ENCODE measurements at regions not wholly inside any gene's neighbourhood (a gene's known extent, or its start where the extent isn't known, plus 50 kb on each side); places are given as distances from the start of the nearest gene placed in this dataset.
"Not testable (repeated sequence)": the region's sequence is repeated elsewhere in the genome, so short reads cannot be mapped to it uniquely, and the experiment has no call there.

DNA sequence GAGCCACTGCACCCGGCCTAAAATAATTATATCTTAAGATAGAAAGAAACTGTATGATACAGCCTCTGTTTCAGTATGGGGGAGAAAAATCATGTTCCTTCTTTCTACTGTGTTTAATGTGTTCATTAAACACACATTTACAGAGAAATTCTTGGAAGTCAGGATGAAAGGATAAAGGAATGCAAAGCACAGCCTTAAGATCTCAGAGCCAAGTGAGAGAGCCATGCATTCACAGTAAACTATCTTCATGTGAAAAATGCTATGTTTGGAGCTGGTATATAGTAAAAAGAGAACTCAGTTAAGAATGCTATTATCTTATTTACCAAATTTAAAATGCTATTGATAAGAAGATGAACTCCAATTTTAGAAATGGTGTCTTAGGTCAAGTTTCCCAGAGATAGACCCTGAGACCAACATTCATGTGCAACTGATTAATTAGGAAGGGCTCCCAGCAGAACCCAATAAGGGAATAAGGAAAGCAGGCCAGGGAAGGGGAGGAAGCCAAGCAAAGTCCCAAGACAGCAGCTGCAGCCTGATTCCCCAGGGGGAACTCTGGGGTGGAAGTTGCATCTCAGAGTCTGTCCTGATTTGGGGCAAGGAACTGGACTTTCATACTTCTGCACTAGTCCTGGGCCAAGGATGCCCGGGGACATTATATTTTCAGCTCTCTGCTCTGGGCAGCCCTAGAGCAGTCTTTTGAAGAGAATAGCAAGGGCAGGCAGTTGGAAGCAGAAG, 130.0 kb upstream of the ZNF648 start:
- DNase-seq: no peak

DNA sequence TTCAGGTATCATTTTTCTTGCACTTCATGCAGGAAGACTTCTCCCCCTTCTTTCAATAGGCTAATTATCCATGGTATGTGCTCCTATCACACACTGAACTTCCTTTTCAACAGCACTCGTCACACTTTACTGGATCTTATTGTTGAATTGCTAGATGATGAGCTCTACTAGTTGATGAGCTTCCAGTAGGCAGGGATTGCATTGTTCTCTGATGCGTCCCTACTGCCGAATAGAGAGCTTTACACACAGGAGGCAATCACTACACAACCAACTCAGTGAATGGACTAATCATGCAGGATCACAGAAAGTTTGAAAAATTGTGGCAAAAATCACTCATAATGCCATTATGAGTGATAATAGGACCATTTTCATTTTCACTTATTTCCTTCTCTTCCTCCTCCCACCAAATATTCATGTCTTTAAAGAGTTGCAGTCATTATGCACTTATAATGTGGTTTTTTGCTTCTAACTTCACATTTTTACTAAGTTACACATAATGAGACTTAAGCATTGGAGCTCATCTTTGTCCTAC, 128.1 kb upstream of the ZNF648 start:
- DNase-seq: no peak

DNA sequence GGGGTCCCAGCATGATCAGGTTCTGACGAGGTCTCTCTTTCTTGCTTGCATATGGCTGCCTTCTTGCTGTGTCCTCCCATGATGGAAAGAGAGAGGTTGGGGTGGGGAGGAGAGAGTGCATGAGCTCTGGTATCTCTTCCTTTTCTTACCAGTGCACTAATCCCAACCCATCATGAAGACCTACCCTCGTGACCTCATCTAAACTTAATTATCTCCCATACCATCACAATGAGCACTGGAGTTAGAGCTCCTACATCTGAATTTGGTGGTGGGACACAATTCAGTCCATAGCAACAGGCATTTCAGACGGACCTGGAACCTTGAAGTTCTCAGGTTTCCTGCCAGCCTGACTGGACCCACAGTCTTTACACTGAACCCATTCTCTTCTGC, 125.2 kb upstream of the ZNF648 start:
- DNase-seq: no peak

DNA sequence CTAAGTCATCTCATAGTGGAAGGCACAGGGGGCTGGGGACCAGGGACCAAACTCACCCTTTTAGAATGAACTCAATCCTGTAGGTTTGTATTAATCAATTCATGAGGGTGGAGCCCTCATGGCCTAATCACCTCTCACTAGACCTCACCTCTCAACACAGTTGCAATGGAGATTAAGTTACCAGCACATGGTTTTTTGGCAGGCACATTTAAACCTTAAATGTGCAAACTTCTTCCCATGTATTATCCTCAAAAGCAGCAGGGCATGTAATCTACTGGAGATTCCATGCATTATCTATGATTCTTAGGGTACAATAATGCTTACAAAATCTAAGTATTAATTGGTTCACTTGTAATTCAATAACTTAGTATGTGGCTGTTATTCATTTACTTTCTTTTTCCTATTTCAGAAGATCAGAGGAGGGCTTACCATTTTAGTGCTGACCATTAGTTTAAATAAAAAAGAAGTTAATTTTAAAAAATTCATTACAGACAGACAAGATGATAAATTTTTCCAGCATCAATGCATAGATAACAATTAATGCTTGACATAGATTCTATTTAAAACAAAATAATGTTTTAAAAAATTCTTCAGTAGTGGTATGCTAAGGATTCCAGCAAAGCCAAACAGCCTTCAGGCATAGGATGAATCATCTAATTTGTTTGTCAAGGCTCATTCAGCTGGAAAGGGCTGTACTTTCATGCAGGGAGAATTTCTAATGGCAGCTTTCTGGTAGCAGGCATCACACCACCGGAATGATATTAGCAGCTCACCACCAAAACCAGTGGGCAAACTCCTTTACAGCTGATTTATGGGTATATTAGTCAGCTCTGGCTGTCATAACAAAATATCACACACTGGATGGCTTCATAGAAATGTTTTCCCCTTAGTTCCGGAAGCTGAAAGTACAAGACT, 124.6 kb upstream of the ZNF648 start:
- DNase-seq: no peak

DNA sequence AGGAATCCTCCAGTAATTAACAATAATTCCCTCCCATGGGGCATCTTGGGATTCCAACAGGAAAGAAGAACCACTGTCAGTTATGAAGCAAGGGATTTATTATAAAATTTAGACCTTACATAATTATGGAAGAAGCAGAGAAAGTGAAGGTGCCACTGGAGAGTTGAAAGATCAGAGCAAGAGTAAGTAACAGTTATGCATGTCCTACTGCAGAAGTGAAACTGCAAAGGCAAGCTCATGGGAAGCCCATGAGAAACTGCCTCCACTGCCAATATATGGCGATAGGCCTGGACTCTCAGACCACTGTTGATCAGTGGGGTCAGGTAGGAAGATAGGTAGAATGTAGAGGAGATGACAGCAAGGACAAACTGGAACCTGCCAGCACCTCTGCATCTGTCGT, 123.6 kb upstream of the ZNF648 start:
- no peak for DNase-seq

DNA sequence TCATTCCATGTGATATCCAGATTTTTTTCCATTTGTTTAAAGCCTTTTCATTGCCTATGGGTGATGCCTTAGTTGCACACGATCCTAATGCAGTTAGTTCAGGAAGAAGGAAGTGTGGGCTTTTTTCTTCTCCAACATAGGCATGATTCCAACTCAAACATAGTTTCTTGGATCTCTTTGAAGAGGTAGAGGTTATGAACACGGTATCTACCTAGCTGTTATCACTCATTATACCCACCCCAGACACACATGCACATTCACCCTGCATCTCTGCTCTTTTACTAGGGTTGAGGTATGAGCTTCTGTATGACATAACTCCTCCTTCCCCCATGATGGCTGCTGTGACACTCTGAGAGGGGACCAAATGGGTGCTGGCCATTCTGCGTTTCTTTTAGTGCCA, 122.1 kb upstream of the ZNF648 start:
- DNase-seq: no peak

DNA sequence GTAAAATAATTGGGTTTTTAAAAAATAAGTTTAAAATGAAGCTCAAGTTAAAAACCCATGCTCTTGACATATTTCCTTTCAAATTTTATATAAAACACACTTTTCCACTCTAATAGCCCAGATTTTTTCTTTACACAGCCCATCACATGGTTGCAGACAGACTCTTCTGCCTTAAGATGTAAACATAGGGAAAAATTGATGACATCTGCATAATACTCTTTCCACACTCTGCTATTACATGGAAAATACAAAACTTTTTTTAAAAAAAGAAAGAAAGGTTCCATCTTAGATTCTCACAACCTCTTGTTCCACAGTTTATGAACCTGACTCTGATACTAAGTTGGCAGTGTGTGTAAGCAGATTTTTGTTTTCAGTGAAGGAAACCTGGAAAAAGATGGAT, 120.8 kb upstream of the ZNF648 start:
- no peak for DNase-seq

DNA sequence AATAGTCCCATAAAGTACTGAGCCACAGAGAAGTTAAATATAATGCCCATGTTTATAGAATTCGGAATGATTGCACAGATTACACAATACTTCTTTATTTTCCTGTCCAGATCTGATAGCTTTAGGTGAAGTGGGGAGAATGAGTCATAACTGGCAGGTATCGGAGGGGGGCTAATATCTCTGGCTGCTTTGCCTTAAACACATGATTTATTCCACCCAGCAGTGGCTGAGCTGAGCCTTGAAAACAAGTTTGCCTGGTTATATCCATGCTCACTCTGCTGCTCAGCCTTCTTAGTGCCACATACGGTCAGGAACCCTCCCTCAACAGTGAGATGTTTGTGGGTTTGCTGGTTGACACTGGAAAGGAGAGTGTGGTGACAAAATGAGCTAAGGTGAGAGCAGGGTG, 119.7 kb upstream of the ZNF648 start:
- DNase-seq: no peak

DNA sequence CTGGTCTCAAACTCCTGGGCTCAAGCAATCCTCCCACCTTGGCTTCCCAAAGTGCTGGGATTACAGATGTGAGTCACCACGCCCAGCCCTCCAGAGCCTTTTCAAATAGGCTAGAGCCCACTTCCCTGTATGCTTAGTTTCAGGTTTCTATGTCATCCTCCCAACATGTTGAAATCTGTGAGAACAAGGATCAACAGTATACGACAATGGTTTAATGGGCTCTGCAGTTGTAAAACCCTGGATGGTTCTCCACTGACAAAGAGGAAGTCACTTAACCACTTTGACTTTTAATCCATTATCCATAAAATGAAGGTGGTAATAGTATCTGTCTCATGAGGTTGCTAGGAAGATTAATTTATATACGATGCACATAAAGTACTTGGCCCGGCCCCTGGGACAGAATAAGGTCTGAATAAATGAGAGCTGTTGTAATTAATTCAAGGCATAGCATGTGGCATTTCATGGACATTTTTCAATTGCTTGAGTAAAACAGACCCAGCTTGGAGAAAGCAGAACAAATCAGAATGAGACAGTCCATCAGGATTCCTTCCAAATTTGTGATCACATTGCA, 113.9 kb upstream of the ZNF648 start:
- DNase-seq: no peak

DNA sequence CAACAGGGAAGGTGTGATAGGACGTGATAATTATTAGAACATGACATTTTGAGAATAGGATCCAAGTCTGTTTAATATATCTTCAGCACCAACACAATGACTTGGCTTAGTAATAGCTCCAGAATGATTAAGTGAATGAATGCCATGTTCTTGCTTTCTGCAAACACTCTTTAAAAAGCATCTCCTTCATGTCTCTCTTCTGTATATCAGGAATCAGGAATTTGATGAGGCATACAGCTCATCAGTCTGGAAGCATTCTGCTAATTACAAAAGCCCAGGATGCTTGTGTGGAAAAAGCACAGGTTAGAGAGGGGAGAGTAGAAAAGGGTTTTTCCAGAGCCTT, 113.0 kb upstream of the ZNF648 start:
- no peak for DNase-seq

DNA sequence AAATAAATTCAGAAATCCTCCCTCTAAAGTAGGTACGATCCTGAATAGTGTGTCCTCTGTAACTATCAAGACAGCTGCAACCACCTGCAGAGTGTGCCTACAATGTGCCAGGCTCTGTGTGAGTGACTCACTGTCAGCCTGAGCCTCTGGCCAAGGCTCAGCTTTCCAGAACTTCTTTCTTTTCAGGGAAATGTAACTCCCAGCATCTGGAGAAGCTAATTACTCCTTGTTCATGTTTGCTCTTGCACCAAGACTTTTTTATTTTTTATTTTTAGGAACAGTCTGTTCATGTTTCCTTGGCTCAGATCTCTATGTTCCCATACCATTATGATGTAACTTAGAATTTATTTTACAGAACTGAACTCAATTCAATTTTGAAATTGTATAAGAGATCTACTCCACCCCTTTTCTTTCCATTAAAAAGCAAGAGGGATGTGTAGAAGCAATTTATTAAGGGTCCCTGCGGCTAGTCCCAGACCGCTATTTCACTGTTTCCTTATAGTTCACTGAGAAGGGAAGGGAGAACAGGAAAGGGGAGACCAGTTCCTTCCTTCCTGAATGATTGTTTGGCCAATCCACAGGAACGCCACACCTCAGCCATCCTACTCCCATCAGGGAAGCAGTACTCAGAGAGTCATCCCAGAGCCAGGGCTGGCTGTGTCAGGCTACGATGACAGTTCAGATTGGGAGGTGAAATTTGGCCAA, 112.4 kb upstream of the ZNF648 start:
- no peak for DNase-seq

DNA sequence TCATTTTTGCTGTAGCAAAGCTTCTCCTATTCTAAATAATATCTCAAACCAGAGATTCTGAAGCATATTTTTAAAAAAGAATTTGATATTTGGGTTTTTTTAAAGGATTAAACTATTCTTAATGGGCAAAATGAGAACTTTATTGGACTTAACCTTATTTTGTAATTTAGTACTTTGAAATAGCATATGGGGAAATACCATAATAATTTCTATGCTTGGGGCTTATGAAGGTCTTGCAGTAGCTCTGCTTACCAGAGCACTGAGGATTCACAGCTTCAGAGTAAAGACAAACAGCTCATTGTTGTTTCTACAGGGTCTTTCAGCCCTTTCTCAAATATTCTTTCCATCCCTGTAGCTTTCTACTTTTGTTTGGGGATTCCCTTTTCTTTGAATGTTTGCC, 111.2 kb upstream of the ZNF648 start:
- DNase-seq: no peak

DNA sequence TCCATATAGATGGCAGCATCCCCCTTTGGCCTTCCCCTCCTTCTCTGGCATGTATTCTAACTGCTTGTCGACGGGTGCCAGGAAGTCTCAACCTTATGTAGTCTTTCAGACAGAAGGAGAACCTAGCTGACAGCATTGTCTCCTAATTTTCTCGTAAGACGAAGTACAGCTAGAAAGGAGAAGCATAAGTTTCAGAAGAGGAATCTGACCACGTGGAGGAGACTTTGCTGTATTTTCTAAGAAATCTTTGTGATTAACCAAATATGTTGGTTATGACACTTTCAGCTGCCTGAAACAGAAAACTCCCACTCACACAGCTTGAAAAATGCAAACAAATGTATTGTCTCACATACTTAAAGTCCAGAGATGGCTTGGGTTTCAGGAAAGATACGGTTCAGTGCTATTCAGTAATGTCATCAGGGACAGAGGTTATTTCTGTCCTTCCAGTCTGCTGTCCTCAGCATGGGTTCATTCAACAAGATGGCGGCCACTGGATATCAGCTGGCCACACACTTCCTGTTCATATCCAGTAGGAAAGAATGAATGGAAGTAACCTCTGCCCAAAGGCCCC, 109.5 kb upstream of the ZNF648 start:
- no peak for DNase-seq

DNA sequence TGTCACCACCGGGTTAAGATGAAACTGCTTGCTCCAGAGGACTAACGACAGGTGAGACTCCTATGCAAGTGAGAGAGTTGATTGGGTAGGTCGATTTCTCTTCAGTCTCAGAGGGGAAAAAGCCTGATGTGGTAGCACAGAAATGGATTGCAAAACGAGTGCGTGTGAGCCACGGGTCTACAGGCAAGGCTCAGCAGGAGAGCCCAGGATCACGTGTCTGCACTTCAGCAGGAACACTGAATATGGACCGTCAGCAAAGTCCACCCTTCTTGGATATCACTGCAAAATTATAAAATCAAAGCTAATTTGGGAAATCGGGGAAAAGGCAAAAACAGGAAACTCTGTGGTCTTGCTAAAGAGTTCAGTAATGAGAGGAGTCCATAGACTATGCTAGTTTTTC, 107.7 kb upstream of the ZNF648 start:
- no peak for DNase-seq

DNA sequence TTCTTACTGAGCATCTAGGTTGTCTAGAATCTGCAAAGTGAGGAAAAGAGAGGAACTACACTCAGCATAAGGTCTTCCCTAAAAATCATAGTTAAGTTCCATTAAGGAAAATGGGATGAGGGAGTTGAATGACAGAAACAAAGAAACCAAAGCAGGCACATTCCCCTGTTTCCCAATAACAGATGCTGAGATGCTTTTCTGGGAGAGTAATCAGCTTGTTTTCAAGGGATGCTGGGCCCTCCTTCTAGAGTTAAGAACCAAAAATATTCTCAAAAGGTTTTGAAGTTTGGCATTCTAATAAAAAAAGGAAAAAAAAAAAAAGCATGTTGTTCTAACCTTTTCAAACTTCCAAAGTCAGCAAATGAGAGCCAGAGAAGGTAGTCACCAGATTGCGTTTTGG, 105.2 kb upstream of the ZNF648 start:
- DNase-seq: no peak

DNA sequence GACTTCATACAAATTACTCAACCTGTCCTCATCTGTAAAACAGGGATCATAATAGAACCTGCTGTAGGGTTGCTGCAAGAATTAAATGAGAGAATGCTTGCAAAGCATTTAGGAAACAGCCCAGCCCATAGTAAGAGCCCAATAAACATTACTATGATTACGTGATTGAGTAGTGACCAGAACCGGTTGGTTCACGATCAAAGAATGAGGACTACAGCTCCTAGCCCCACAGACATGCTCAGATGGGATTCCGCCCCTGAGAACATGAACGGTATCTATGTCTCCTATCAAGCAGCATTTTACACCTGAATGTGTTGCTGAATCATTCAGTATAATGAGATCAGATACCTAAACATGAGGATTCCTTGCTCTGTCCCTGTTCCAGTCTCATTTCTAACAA, 104.8 kb upstream of the ZNF648 start:
- no peak for DNase-seq

DNA sequence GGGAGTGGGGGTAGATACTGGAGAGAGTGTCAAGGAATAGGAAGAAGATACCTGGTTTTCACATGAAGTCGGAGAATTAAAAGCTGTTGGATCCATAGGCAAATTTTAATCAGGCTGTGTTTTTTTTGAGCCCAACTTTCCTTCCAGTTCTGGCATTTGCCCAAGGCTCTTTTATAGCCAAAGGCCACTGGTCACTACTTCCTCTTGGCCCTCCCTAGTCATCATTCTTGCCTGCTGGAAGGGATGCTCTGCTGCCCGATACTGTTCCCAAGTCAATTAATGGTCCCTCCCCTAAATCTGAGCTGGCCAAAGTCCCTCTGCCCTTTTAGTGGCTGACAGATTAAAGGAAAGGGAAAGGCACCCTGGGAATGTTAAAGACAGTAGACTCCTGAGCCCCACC, 102.8 kb upstream of the ZNF648 start:
- no peak for DNase-seq

DNA sequence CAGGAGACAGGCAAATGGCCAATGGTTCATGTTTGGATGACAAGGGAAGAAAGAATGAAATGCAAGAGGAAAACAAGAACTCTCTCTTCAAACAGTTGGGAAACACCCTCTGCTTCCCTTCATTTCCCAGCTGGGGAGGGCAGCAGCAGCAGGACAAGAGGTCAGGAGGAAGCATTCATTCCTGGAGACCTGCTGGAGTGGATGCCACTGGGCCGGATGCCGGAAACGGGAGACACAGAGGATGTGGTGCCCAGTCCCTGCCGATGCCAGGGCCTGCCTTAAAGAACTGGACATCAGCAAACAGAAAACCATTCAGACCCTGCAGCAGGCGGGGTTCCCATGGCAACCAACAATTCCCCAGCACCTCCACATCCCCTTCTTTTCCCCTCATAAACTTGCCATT, 102.3 kb upstream of the ZNF648 start:
- DNase-seq: no peak

DNA sequence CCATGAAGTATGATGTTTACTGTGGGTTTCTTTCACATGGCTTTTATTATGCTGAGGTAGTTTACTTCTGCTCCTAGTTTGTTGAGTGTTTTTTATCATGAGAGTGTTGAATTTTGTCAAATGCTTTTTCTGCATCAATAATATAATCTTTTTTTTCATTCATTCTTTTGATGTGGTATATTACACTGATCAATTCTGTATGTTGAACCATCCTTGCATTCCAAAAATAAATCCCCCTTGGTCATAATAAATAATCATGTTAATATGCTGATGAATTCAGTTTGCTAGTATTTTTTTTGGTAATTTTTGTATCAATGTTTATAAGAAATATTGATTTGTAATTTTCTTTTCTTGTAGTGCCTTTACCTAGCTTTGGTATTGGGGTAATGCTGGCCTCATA, 97.9 kb upstream of the ZNF648 start:
- DNase-seq: no peak

DNA sequence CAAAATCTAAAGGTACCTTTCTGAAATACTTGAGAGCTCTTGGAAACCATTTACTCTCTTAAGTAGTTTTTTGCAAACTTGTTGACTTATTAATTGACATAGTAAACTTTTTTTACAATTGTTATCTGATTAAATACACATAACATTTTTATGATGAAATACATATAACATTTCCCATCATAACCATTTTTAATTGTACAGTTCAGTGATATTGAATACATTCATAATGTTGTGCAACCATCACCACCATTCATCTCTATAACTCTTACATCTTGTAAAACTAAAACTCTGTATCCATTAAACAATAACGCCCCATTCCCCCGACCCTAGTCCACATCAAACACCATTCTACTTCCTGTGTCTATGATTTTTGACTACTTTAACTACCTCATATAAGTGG, 95.7 kb upstream of the ZNF648 start:
- no peak for DNase-seq

DNA sequence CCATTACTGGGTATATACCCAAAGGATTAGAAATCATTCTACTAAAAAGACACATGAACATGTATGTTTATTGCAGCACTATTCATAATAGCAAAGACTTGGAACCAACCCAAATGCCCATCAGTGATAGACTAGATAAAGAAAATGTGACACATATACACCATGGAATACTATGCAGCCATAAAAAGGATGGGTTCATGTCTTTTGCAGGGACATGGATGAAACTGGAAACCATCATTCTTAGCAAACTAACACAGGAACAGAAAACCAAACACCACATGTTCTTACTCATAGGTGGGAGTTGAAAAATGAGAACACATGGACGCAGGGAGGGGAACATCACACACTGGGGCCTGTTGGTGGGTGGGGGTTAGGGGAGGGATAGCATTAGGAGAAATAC, 92.9 kb upstream of the ZNF648 start:
- DNase-seq: not testable (repeated sequence)

DNA sequence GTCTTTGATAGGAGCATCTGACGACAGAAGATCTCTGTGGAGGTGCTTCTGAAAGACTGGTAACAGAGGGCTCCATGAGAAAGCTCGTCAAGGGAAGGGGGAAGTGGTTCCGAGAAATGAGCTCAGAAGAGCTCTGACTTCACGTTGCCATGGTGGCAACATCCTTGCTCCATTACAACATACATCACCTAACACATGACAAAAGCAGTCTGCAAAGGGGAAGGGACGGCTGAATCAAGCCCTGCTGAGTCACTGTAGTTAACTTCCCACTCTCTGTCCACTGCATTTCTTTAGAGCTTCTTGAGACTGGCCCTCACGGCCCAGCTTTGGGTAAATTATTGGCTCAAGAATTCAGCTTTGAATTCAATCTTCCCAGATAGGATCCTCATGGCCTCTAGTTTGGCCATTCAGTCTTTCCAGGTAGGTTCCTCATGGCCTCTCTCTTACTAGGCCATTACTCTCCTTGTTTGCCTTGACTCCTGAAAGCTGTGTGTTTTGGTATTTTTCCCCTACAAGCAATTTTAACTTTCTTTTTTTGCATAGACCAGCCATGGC, 88.0 kb upstream of the ZNF648 start:
- no peak for DNase-seq

DNA sequence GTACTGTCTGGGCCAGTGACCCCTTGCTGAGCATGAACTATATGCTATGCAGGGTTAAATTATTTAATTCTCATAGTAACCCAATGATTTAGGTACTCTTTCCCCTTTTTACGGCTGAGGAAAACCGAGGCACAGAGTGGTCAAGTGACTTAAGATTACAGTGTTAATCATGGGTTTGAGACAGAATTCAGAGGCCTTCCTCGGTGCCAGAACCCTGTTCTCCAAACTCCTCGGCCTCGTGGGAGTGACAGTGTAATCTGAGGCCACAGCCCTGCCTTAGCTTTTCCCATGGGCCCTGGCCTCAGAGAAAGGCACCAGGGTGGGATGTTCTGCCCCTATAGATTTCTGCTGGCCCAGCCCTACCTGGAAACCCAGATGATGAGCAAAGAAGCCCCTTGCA, 86.4 kb upstream of the ZNF648 start:
- no peak for DNase-seq

Measured in activated naive CD4-positive, alpha-beta T cell treated with anti-CD3 and anti-CD28 coated beads, Interleukin-2, amount 50 U/mL, for 16 hours (primary cell).